H1 (cell line): ENCODE measurements at regions not wholly inside any gene's neighbourhood (a gene's known extent, or its start where the extent isn't known, plus 50 kb on each side); places are given as distances from the start of the nearest gene placed in this dataset.

ENCODE experiments used
- CTCF ChIA-PET: fragments of 300-600 bp; sonication (Branson Sonifier 250); formaldehyde crosslinking; loops from one replicate; lab custom pipeline; 2021; ENCODE audit not compliant: partially characterized antibody; lab: Charles Lee
- POLR2A ChIA-PET: fragments of 300-600 bp; sonication (Branson Sonifier 250); formaldehyde crosslinking; loops from one replicate; lab custom pipeline; 2021; ENCODE audit warnings: inconsistent platforms; ENCODE audit not compliant: partially characterized antibody; lab: Charles Lee
- DNase-seq, 2 experiments: peaks; one replicate each; pipeline versions ENCODE4 v3.0.0 to v3.0.0-alpha.2; 2010 to 2022; ENCODE audit warnings: low spot score in 2 of 2, low read depth in 1 of 2, mixed read lengths in 1 of 2
- FAIRE-seq: peaks from 2 replicates; lab custom pipeline; 2011; peaks lifted over from hg19 to GRCh38; lab: Jason Lieb, UNC
- H2AFZ ChIP-seq: 2 replicates; pipeline ENCODE4 v1.8.1; 2012; ENCODE audit warnings: low read length, inconsistent platforms
- H2AK5ac ChIP-seq: 2 replicates; pipeline ENCODE4 v1.6.1; 2013; ENCODE audit warnings: low read depth, low read length
- H2BK120ac ChIP-seq: replicated peaks from 2 replicates; pipeline ENCODE3; 2013; ENCODE audit warnings: low read depth, low read length, inconsistent platforms
- H2BK12ac ChIP-seq: 2 replicates; pipeline ENCODE4 v1.6.1; 2013; ENCODE audit warnings: low read depth, low read length
- H2BK15ac ChIP-seq: 2 replicates; pipeline ENCODE4 v1.6.1; 2013; ENCODE audit warnings: low read length
- H2BK20ac ChIP-seq: 2 replicates; pipeline ENCODE4 v1.6.1; 2013; ENCODE audit warnings: low read length
- H2BK5ac ChIP-seq: 2 replicates; pipeline ENCODE4 v1.6.1; 2013; ENCODE audit warnings: low read depth, low read length
- H3K14ac ChIP-seq: 2 replicates; pipeline ENCODE4 v1.6.1; 2013; ENCODE audit warnings: inconsistent platforms; ENCODE audit not compliant: insufficient read length
- H3K18ac ChIP-seq: 2 replicates; pipeline ENCODE4 v1.6.1; 2013; ENCODE audit warnings: low read length; ENCODE audit errors: extremely low read depth
- H3K23ac ChIP-seq: 2 replicates; pipeline ENCODE4 v1.6.1; 2013; ENCODE audit warnings: inconsistent platforms; ENCODE audit not compliant: insufficient read length
- H3K23me2 ChIP-seq: 2 replicates; pipeline ENCODE4 v1.6.1; 2013; ENCODE audit warnings: low read depth, low read length
- H3K27ac ChIP-seq: 2 replicates; pipeline ENCODE4 v1.6.1; 2011; ENCODE audit warnings: low read depth, low read length, inconsistent platforms
- H3K27me3 ChIP-seq, 4 experiments: replicated peaks in 1 of 4; 1 replicate in 1 of 4; 2 replicates in 3 of 4; pipeline versions ENCODE4 v1.6.1 to v1.8.1; 2011 to 2013; ENCODE audit warnings: low read length in 3 of 4, mild to moderate bottlenecking in 3 of 4, inconsistent platforms in 2 of 4, mixed read lengths in 2 of 4, moderate library complexity in 1 of 4; ENCODE audit not compliant: control insufficient read depth in 3 of 4, insufficient read depth in 3 of 4; ENCODE audit errors: extremely low read depth in 1 of 4
- H3K36me3 ChIP-seq, 4 experiments: 2 replicates each; pipeline versions ENCODE4 v1.6.1 to v1.8.1; 2011 to 2013; ENCODE audit warnings: mild to moderate bottlenecking in 4 of 4, low read length in 3 of 4, moderate library complexity in 2 of 4, control low read depth in 1 of 4, inconsistent platforms in 1 of 4; ENCODE audit not compliant: insufficient read depth in 4 of 4, control insufficient read depth in 2 of 4
- H3K4ac ChIP-seq: replicated peaks from 2 replicates; pipeline ENCODE3; 2013; ENCODE audit warnings: low read length, low read depth, mixed read lengths, inconsistent platforms; ENCODE audit not compliant: insufficient read length
- H3K4me1 ChIP-seq, 4 experiments: replicated peaks in 1 of 4; 1 replicate in 1 of 4; 2 replicates in 3 of 4; pipeline versions ENCODE4 v1.6.1 to v1.8.1; 2011 to 2013; ENCODE audit warnings: low read length in 3 of 4, inconsistent platforms in 2 of 4, mixed read lengths in 1 of 4; ENCODE audit not compliant: insufficient read depth in 4 of 4, control insufficient read depth in 3 of 4
- H3K4me2 ChIP-seq, 2 experiments: 2 replicates each; pipeline versions ENCODE4 v1.6.1 to v1.8.1; 2011 to 2013; ENCODE audit warnings: low read depth in 2 of 2, low read length in 2 of 2, control low read depth in 1 of 2, inconsistent platforms in 1 of 2, mild to moderate bottlenecking in 1 of 2; ENCODE audit not compliant: insufficient read depth in 1 of 2
- H3K4me3 ChIP-seq, 4 experiments: fragments of 200-600, 300-600 bp in 1 of 4; sonication (generic), shearing (Covaris generic), sonication (Bioruptor Twin) in 1 of 4; 2 replicates each; pipeline versions ENCODE4 v1.5.1 to v1.8.1; 2011 to 2016; ENCODE audit warnings: low read length in 4 of 4, low read depth in 3 of 4, control low read depth in 2 of 4, inconsistent platforms in 2 of 4, mild to moderate bottlenecking in 2 of 4, mixed read lengths in 1 of 4, moderate library complexity in 1 of 4; ENCODE audit not compliant: insufficient read depth in 2 of 4; ENCODE audit errors: extremely low read depth in 1 of 4
- H3K56ac ChIP-seq: replicated peaks from 2 replicates; pipeline ENCODE3; 2013; ENCODE audit warnings: low read depth, mild to moderate bottlenecking, mixed read lengths, low read length, inconsistent platforms; ENCODE audit not compliant: insufficient read length
- H3K79me1 ChIP-seq: 2 replicates; pipeline ENCODE4 v1.6.1; 2013; ENCODE audit warnings: low read depth, low read length, control low read depth
- H3K79me2 ChIP-seq, 2 experiments: 2 replicates each; pipeline versions ENCODE4 v1.6.1 to v1.8.1; 2012 to 2013; ENCODE audit warnings: low read length in 2 of 2, mild to moderate bottlenecking in 2 of 2, inconsistent platforms in 1 of 2; ENCODE audit not compliant: insufficient read depth in 2 of 2, control insufficient read depth in 1 of 2
- H3K9ac ChIP-seq, 4 experiments: replicated peaks in 1 of 4; 1 replicate in 1 of 4; 2 replicates in 3 of 4; pipeline versions ENCODE4 v1.6.1 to v1.8.1; 2011 to 2013; ENCODE audit warnings: low read depth in 3 of 4, low read length in 3 of 4, control low read depth in 2 of 4, mild to moderate bottlenecking in 2 of 4, moderate library complexity in 2 of 4, inconsistent platforms in 1 of 4; ENCODE audit errors: extremely low read depth in 1 of 4
- H3K9me3 ChIP-seq, 2 experiments: 2 replicates each; pipeline versions ENCODE4 v1.6.1 to v1.8.1; 2012 to 2013; ENCODE audit warnings: mild to moderate bottlenecking in 2 of 2, moderate library complexity in 2 of 2, control low read depth in 1 of 2, inconsistent platforms in 1 of 2, low read depth in 1 of 2, low read length in 1 of 2, mixed read lengths in 1 of 2; ENCODE audit not compliant: insufficient read depth in 2 of 2
- H4K20me1 ChIP-seq, 2 experiments: replicated peaks in 1 of 2; 2 replicates each; pipeline versions ENCODE3 to v1.8.1; 2011 to 2013; ENCODE audit warnings: inconsistent platforms in 2 of 2, low read length in 2 of 2, mild to moderate bottlenecking in 1 of 2; ENCODE audit not compliant: insufficient read depth in 2 of 2, control insufficient read depth in 1 of 2
- H4K5ac ChIP-seq: 2 replicates; pipeline ENCODE4 v1.6.1; 2013; ENCODE audit warnings: low read length, low read depth, mixed read lengths, inconsistent platforms; ENCODE audit not compliant: insufficient read length
- H4K8ac ChIP-seq: 2 replicates; pipeline ENCODE4 v1.8.0; 2013; ENCODE audit warnings: mild to moderate bottlenecking, moderate library complexity, low read length, inconsistent platforms; ENCODE audit not compliant: insufficient read depth; ENCODE audit errors: extremely low read depth
- H4K91ac ChIP-seq: replicated peaks from 2 replicates; pipeline ENCODE3; 2013; ENCODE audit warnings: low read length, mixed read lengths, inconsistent platforms; ENCODE audit not compliant: insufficient read length
- CHD1 ChIP-seq: IDR thresholded peaks from 2 replicates; pipeline ENCODE4 v1.6.1; 2012; ENCODE audit warnings: low read depth, low read length, improper control_type of control experiment
- CHD2 ChIP-seq: IDR thresholded peaks from 2 replicates; pipeline ENCODE4 v1.6.1; 2012; ENCODE audit warnings: low read length, improper control_type of control experiment
- CREB1 ChIP-seq: IDR thresholded peaks from 2 replicates; pipeline ENCODE4 v1.6.1; 2012; ENCODE audit warnings: inconsistent platforms
- GABPA ChIP-seq: IDR thresholded peaks from 2 replicates; pipeline ENCODE4 v1.6.1; 2011; ENCODE audit warnings: mild to moderate bottlenecking, low read length, moderate library complexity, borderline replicate concordance; ENCODE audit not compliant: insufficient read depth
- JUND ChIP-seq: IDR thresholded peaks from 2 replicates; pipeline ENCODE4 v1.6.1; 2011; ENCODE audit warnings: mild to moderate bottlenecking, improper control_type of control experiment, low read length
- MAFK ChIP-seq: IDR thresholded peaks from 2 replicates; pipeline ENCODE4 v1.6.1; 2012; ENCODE audit warnings: low read depth, mild to moderate bottlenecking, improper control_type of control experiment, low read length
- NANOG ChIP-seq: IDR thresholded peaks from 2 replicates; pipeline ENCODE4 v1.6.1; 2011; ENCODE audit warnings: low read length, low read depth, mild to moderate bottlenecking, inconsistent platforms; ENCODE audit not compliant: insufficient read depth, poor library complexity, severe bottlenecking
- PHF8 ChIP-seq: fragments of 200-600 bp; sonication (generic); conservative IDR thresholded peaks from 2 replicates; pipeline ENCODE4 v1.7.1; 2012; ENCODE audit warnings: low read depth, mild to moderate bottlenecking, inconsistent platforms, low read length, moderate library complexity
- POLR2AphosphoS5 ChIP-seq: IDR thresholded peaks from 2 replicates; pipeline ENCODE4 v1.6.1; 2011; ENCODE audit warnings: low read depth, low read length
- SIX5 ChIP-seq: IDR thresholded peaks from 2 replicates; pipeline ENCODE4 v1.6.1; 2011; ENCODE audit warnings: mild to moderate bottlenecking, low read depth, low read length
- ZNF274 ChIP-seq: IDR thresholded peaks from 2 replicates; pipeline ENCODE4 v1.7.0; 2012; ENCODE audit warnings: low read length, borderline replicate concordance; ENCODE audit errors: extremely low read depth
- WGBS, 2 experiments: shearing (Covaris generic) in 1 of 2; methylation state at CpG; one replicate each; pipeline versions ENCODE4 v1.1.6 to v1.1.7; 2013 to 2015; ENCODE audit warnings: low lambda C conversion rate in 2 of 2, mixed read lengths in 2 of 2, inconsistent platforms in 1 of 2, low coverage in 1 of 2, missing lambda C conversion rate in 1 of 2; ENCODE audit not compliant: insufficient replicate concordance in 2 of 2, insufficient coverage in 1 of 2, insufficient read length in 1 of 2; ENCODE audit errors: extremely low coverage in 1 of 2, missing lambda C conversion rate in 1 of 2; 5-methylcytosine and 5-hydroxymethylcytosine counted together
- TF ChIP-seq, protein P1 (sequence below), 3 experiments: IDR thresholded peaks; 1 replicate in 2 of 3; 2 replicates in 1 of 3; pipeline versions ENCODE4 v1.5.1 to v1.6.1; 2011; ENCODE audit warnings: low read length in 3 of 3, mild to moderate bottlenecking in 3 of 3, inconsistent platforms in 2 of 3, low read depth in 1 of 3, moderate library complexity in 1 of 3; ENCODE audit not compliant: insufficient read depth in 1 of 3; ENCODE audit errors: control extremely low read depth in 1 of 3

DNA sequence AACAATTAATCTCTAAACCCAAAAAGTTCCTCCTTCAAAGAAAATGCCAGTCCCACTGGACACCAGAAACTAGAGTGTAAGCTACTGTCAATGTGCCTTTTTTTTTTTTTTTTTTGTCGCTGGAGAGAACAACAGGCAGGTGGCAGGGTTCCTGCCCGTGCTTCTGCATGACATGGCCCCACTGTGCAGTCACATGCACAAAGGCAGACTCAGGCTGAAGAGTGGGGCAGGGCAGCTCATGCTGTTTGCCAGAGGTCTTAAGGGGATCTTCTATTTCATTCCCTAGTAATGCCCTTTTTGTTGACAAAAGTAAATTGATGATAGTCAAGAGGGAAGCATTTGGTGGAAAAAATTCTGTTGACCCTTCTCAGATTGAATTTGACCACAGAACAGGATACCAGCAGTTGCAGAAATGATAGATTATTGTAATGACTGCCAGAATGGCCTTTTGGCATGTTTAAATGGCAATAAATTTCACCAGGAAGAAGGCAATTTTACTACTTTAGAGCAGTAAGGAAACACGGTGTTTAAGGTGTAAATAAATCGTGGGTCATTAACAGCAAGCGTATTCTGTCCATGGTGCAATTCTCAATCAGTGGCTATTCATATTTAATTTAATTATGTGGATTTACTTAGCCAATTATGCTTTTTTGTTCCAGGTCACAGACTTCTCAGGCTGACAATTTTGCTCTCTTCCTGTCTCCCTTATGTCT lies 80.9 kb downstream of the NKX6-1 start:
- Histone ChIP-seq H2AK5ac (no peak overlapping the region), H3K14ac (no peak overlapping the region), H2BK120ac (no peak overlapping the region), H2AFZ (no peak overlapping the region), H3K23ac (no peak overlapping the region), H4K8ac (no peak overlapping the region), H4K5ac (no peak overlapping the region), H2BK20ac (no peak overlapping the region), H3K36me3 (no peaks in the 10 kb centered on the region), H3K9ac (no peak overlapping the region), H4K91ac (no peak overlapping the region), H3K56ac (no peak overlapping the region), H3K18ac (no peak overlapping the region), H2BK5ac (no peak overlapping the region), H2BK12ac (no peak overlapping the region), H3K4ac (no peak overlapping the region), H3K9me3 (no peaks in the 10 kb centered on the region), H3K79me1 (no peaks in the 10 kb centered on the region), H3K27me3 (no peaks in the 10 kb centered on the region), H4K20me1 (no peaks in the 10 kb centered on the region), H3K79me2 (no peaks in the 10 kb centered on the region), H3K4me3 (no peak overlapping the region), H2BK15ac (no peak overlapping the region), H3K4me2 (no peak overlapping the region), H3K4me1 (no peaks in the 10 kb centered on the region), H3K27ac (no peak overlapping the region), H3K23me2 (no peaks in the 10 kb centered on the region)
- ChIA-PET POLR2A (no interaction called here), CTCF (interaction anchor here (0.5 to 1.2 kb wide), 5 partner anchors 9 to 714 kb away, joined by 3 to 4 read pairs (median 4); no protein-coding TSS in a partner anchor)
- DNase-seq = no peak
- FAIRE-seq = no peak
- WGBS, 2 experiments = 83% methylated on average over 5 of the region's 5 CpGs; no CpG with 5 or more reads in 1 of the 2 experiments
- no peak for TF ChIP-seq SIX5
- TF ChIP-seq POLR2AphosphoS5 = no peak
- TF ChIP-seq CHD1 = no peak
- TF ChIP-seq ZNF274 = no peak
- TF ChIP-seq, protein P1, sequence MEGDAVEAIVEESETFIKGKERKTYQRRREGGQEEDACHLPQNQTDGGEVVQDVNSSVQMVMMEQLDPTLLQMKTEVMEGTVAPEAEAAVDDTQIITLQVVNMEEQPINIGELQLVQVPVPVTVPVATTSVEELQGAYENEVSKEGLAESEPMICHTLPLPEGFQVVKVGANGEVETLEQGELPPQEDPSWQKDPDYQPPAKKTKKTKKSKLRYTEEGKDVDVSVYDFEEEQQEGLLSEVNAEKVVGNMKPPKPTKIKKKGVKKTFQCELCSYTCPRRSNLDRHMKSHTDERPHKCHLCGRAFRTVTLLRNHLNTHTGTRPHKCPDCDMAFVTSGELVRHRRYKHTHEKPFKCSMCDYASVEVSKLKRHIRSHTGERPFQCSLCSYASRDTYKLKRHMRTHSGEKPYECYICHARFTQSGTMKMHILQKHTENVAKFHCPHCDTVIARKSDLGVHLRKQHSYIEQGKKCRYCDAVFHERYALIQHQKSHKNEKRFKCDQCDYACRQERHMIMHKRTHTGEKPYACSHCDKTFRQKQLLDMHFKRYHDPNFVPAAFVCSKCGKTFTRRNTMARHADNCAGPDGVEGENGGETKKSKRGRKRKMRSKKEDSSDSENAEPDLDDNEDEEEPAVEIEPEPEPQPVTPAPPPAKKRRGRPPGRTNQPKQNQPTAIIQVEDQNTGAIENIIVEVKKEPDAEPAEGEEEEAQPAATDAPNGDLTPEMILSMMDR (IDR thresholded peaks at IDR 0.05; ENCODE audit: control extremely low read depth in 1 of 3, insufficient read depth in 1 of 3, low read depth in 1 of 3, low read length in 3 of 3) = no peak
- no peak for TF ChIP-seq PHF8
- no peak for TF ChIP-seq CREB1
- no peak for TF ChIP-seq MAFK
- TF ChIP-seq CHD2 = no peak
- no peak for TF ChIP-seq JUND
- TF ChIP-seq GABPA = no peak
- no peak for TF ChIP-seq NANOG
